ENCODE measurements at regions not wholly inside any gene's neighbourhood (a gene's known extent, or its start where the extent isn't known, plus 50 kb on each side); places are given as distances from the start of the nearest gene placed in this dataset.

GRCh38 chr5:173495225-173495904 lies 121.1 kb downstream of the BOD1 start:
- no peak for TF ChIP-seq POLR2A (IDR thresholded peaks at IDR 0.05)
- no peak for TF ChIP-seq CTCF (IDR thresholded peaks at IDR 0.05)

Measured in lower leg skin (tissue), 3 donors.